ENCODE measurements at regions not wholly inside any gene's neighbourhood (a gene's known extent, or its start where the extent isn't known, plus 50 kb on each side); places are given as distances from the start of the nearest gene placed in this dataset.
A peak's percentile ranks its signal among the peaks of the same experiment; 100 is the strongest.

DNA sequence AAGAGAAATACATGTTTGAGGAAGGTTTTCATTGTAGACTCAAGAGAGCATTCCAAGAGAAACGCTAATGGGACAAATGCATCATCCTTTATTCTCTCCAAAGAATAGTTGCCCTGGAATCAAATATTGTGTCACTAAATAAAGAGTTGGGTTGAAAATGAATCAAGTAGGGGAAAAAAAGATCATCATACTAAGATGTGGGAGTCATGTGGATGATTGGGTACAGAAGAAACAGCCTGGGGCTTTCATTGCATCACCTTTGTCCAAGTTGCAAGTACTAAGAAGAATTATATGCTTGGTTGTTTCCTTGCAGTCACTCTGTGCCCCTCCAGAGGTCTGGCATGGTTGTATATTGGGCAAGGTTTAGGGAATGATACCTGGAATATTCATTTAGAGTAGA, 658.9 kb downstream of the TOX3 start:
- DNase-seq (ENCODE audit: low read depth): peak; percentile 47
- TF ChIP-seq, protein P1, sequence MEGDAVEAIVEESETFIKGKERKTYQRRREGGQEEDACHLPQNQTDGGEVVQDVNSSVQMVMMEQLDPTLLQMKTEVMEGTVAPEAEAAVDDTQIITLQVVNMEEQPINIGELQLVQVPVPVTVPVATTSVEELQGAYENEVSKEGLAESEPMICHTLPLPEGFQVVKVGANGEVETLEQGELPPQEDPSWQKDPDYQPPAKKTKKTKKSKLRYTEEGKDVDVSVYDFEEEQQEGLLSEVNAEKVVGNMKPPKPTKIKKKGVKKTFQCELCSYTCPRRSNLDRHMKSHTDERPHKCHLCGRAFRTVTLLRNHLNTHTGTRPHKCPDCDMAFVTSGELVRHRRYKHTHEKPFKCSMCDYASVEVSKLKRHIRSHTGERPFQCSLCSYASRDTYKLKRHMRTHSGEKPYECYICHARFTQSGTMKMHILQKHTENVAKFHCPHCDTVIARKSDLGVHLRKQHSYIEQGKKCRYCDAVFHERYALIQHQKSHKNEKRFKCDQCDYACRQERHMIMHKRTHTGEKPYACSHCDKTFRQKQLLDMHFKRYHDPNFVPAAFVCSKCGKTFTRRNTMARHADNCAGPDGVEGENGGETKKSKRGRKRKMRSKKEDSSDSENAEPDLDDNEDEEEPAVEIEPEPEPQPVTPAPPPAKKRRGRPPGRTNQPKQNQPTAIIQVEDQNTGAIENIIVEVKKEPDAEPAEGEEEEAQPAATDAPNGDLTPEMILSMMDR (IDR thresholded peaks at IDR 0.05; ENCODE audit: insufficient read depth, low read depth, low read length): no peak

DNA sequence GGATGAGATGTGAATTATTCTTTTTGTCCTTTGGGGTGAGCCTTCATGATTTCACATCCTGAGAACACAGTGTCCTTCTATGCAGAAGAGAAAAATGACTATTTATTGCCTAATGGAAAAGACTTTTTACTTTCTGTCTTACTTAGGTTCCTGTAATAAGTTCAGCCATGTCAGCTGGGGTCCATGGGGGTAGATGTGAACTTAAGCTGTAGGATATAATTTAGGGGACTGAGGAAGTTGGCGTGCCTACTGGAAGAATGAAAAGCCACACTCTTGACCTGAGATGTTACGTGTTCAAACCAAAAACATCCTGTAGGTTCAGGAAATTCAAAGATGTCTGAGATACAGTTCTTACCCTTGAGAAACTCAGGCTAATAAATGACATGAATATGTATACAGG, 660.5 kb downstream of the TOX3 start:
- DNase-seq (ENCODE audit: low read depth): no peak
- TF ChIP-seq, protein P1 (IDR thresholded peaks at IDR 0.05; ENCODE audit: insufficient read depth, low read depth, low read length): no peak
- H3K4me3 ChIP-seq (ENCODE audit: low read depth, low read length): no peak overlapping the region

More for the DNA sequence above, 658.9 kb downstream of the TOX3 start:
- no peak overlapping the region for H3K4me3 ChIP-seq (ENCODE audit: low read depth, low read length)

DNA sequence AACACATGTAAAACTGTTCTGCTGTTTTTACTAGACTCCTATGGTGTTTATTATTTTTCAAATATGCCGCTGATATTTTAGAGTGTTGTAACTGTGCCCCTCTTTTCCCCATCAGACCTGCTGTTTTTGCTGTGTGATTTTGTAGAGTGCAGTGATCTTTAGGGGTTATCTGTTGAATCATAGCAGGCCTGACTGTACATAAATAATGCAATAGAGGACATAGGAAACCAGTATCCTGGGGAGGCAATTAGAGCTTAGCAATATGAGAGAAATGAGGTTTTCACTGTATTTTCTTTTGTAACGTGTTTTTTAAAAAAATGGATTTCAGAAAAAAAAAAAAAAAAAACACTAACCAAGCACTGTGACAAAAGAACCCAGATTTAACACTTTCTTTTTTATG, 662.2 kb downstream of the TOX3 start:
- peak; percentile 38 for DNase-seq (ENCODE audit: low read depth)
- TF ChIP-seq, protein P1 (IDR thresholded peaks at IDR 0.05; ENCODE audit: insufficient read depth, low read depth, low read length): no peak
- no peak overlapping the region for H3K4me3 ChIP-seq (ENCODE audit: low read depth, low read length)

DNA sequence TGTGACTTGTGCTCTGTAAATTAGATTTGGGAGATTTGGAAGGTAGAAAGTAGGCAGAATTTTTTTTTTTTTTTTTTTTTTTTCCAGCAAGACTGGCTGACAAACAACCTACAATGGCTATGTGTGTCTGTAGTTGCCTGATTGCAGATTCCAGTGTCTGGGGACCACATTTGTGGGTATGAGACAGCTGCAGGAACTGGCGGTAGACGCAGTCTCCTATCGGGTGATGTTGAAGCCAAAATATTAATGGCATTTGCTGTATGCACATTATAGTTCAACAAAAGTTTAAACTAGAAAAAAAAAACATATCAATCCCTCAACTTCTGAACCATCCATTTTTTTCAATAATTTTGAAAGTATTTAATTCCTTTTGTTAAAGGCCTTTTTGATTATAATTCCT, 665.2 kb downstream of the TOX3 start:
- TF ChIP-seq, protein P1 (IDR thresholded peaks at IDR 0.05; ENCODE audit: insufficient read depth, low read depth, low read length): no peak
- peak; percentile 38 for DNase-seq (ENCODE audit: low read depth)
- no peak overlapping the region for H3K4me3 ChIP-seq (ENCODE audit: low read depth, low read length)

DNA sequence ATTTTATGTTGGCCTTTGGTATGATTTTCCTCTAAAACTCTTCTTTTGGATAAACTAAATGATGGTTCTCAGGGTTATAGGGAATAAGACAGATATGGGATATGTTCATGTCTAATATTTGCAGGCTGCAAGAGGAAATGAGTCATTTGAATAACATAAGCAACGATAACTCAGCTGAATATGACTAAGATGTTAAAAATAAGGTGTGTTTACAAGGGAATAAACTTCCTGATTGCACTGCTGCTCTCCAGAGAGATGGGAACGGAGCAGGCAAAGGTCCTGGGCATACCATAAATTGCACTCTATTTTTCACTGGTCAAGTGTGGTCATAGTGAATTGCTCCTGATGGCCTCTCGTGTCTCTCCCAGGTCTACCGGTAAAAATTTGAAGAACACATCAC, 666.2 kb downstream of the TOX3 start:
- no peak overlapping the region for H3K4me3 ChIP-seq (ENCODE audit: low read depth, low read length)
- TF ChIP-seq, protein P1 (IDR thresholded peaks at IDR 0.05; ENCODE audit: insufficient read depth, low read depth, low read length): no peak
- DNase-seq (ENCODE audit: low read depth): peak; percentile 96

DNA sequence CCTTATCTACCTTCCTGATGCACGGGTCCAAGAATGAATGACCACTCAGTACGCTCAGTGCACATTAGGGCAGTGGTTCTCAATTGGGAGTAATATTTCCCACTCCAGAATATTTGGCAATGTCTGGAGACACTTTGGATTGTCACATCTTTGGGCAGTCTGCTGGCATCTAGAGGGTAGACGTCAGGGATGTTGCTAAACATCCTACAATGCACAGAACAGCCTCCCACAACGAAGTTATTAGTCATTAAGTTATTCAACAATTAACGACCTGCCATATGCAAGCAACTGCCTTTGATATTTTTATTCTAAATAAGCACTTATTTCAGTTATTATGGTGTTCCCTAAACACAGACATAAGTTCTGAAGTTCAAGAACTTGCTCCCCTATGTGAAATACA, 669.3 kb downstream of the TOX3 start:
- peak; percentile 68 for DNase-seq (ENCODE audit: low read depth)
- TF ChIP-seq, protein P1 (IDR thresholded peaks at IDR 0.05; ENCODE audit: insufficient read depth, low read depth, low read length): no peak
- no peak overlapping the region for H3K4me3 ChIP-seq (ENCODE audit: low read depth, low read length)

DNA sequence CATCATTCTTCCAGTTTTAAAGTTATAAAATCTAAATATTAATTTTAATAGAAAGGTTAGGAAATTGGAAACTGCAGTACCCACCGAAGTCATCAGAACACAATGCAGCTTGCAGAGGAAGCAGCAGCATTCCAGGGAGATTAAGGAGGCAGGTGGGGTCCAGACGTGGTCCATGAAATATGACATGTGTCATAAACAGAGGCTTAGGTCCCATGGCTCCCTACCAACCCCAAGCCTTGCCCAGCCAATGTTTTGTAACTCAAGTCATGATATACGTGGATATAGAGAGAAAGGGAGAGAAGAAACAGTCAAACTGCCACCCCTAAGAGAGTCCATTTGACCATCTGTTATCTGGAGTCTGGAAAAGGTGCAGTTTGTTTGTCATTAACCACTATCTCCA, 670.0 kb downstream of the TOX3 start:
- H3K4me3 ChIP-seq (ENCODE audit: low read depth, low read length): no peak overlapping the region
- TF ChIP-seq, protein P1 (IDR thresholded peaks at IDR 0.05; ENCODE audit: insufficient read depth, low read depth, low read length): no peak
- peak; percentile 79 for DNase-seq (ENCODE audit: low read depth)
